ENCODE measurements at regions not wholly inside any gene's neighbourhood (a gene's known extent, or its start where the extent isn't known, plus 50 kb on each side); places are given as distances from the start of the nearest gene placed in this dataset.
"Not testable (repeated sequence)": the region's sequence is repeated elsewhere in the genome, so short reads cannot be mapped to it uniquely, and the experiment has no call there.

GRCh38 chr3:40645883-40646282 is 121.1 kb downstream of the ZNF621 start:
- DNase-seq (ENCODE audit: low read depth): no peak

- no peak for DNase-seq (ENCODE audit: low read depth)
Measured at GRCh38 chr3:40649346-40649745, 124.6 kb downstream of the ZNF621 start.

- no peak for DNase-seq (ENCODE audit: low read depth)
Measured at GRCh38 chr3:40652072-40652471, 127.3 kb downstream of the ZNF621 start.

- DNase-seq (ENCODE audit: low read depth): no peak
Measured at GRCh38 chr3:40653001-40653400, 128.2 kb downstream of the ZNF621 start.

GRCh38 chr3:40653878-40654277 is 129.1 kb downstream of the ZNF621 start:
- DNase-seq (ENCODE audit: low read depth): no peak

GRCh38 chr3:40655551-40655950 is 130.8 kb downstream of the ZNF621 start:
- no peak for DNase-seq (ENCODE audit: low read depth)

GRCh38 chr3:40657623-40658022 is 132.9 kb downstream of the ZNF621 start:
- DNase-seq (ENCODE audit: low read depth): no peak

GRCh38 chr3:40658305-40658704 is 133.5 kb downstream of the ZNF621 start:
- no peak for DNase-seq (ENCODE audit: low read depth)

GRCh38 chr3:40660554-40660953 is 135.8 kb downstream of the ZNF621 start:
- no peak for DNase-seq (ENCODE audit: low read depth)

GRCh38 chr3:40661284-40661683 is 136.5 kb downstream of the ZNF621 start:
- DNase-seq (ENCODE audit: low read depth): no peak

GRCh38 chr3:40663280-40663679 is 138.5 kb downstream of the ZNF621 start:
- DNase-seq (ENCODE audit: low read depth): no peak

GRCh38 chr3:40669176-40669575 is 144.4 kb downstream of the ZNF621 start:
- DNase-seq (ENCODE audit: low read depth): no peak

- DNase-seq (ENCODE audit: low read depth): no peak
Measured at GRCh38 chr3:40672861-40673260, 148.1 kb downstream of the ZNF621 start.

GRCh38 chr3:40677321-40677720 is 152.6 kb downstream of the ZNF621 start:
- DNase-seq (ENCODE audit: low read depth): no peak

GRCh38 chr3:40677749-40678148 is 153.0 kb downstream of the ZNF621 start:
- DNase-seq (ENCODE audit: low read depth): no peak

- DNase-seq (ENCODE audit: low read depth): no peak
Measured at GRCh38 chr3:40679290-40679689, 154.5 kb downstream of the ZNF621 start.

- DNase-seq (ENCODE audit: low read depth): no peak
Measured at GRCh38 chr3:40680685-40681657, 156.2 kb downstream of the ZNF621 start.

- DNase-seq (ENCODE audit: low read depth): no peak
Measured at GRCh38 chr3:40681658-40682055, 156.9 kb downstream of the ZNF621 start.

GRCh38 chr3:40689837-40690236 is 165.1 kb downstream of the ZNF621 start:
- no peak for DNase-seq (ENCODE audit: low read depth)

GRCh38 chr3:40690749-40691451 is 166.1 kb downstream of the ZNF621 start:
- DNase-seq (ENCODE audit: low read depth): no peak

- no peak for DNase-seq (ENCODE audit: low read depth)
Measured at GRCh38 chr3:40691452-40691861, 166.7 kb downstream of the ZNF621 start.

GRCh38 chr3:40695848-40696247 is 171.1 kb downstream of the ZNF621 start:
- no peak for DNase-seq (ENCODE audit: low read depth)

GRCh38 chr3:40698611-40699010 is 173.9 kb downstream of the ZNF621 start:
- not testable (repeated sequence) for DNase-seq (ENCODE audit: low read depth)

All from stimulated activated CD4-positive, alpha-beta T cell treated with anti-CD3 and anti-CD28 coated beads, Interleukin-2, amount 100 ng/mL, for 4 hours (primary cell).